ENCODE measurements at regions not wholly inside any gene's neighbourhood (a gene's known extent, or its start where the extent isn't known, plus 50 kb on each side); places are given as distances from the start of the nearest gene placed in this dataset.
"Not testable (repeated sequence)": the region's sequence is repeated elsewhere in the genome, so short reads cannot be mapped to it uniquely, and the experiment has no call there.

DNA sequence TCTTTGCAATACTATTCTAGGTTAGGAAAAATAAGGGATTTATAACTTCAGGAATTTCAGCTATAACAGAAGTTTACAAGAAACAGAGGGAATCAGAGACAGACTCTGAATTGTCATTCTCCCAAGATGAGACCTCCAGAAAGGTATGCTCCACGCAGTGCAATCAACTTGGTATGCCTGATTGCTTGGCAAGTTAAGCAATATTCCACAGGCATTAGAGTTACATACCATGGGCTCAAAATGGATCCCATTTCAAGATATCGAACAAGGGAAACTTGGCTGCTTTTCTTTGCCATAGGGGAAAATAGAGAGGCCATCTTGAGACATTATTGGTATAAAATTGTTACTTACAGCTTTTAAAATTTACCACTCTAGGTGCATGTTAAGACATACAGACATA, 615.6 kb upstream of the SOX9 start:
- TF ChIP-seq POLR2AphosphoS5 (IDR thresholded peaks at IDR 0.05) (no peak), POLR2A (IDR thresholded peaks at IDR 0.05) (no peak)
- TF ChIP-seq, protein P1, sequence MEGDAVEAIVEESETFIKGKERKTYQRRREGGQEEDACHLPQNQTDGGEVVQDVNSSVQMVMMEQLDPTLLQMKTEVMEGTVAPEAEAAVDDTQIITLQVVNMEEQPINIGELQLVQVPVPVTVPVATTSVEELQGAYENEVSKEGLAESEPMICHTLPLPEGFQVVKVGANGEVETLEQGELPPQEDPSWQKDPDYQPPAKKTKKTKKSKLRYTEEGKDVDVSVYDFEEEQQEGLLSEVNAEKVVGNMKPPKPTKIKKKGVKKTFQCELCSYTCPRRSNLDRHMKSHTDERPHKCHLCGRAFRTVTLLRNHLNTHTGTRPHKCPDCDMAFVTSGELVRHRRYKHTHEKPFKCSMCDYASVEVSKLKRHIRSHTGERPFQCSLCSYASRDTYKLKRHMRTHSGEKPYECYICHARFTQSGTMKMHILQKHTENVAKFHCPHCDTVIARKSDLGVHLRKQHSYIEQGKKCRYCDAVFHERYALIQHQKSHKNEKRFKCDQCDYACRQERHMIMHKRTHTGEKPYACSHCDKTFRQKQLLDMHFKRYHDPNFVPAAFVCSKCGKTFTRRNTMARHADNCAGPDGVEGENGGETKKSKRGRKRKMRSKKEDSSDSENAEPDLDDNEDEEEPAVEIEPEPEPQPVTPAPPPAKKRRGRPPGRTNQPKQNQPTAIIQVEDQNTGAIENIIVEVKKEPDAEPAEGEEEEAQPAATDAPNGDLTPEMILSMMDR (IDR thresholded peaks at IDR 0.05), result no peak
- no peak for DNase-seq (ENCODE audit: low spot score)
- Histone ChIP-seq H3K27me3 (replicated peaks; ENCODE audit: insufficient read depth) (no peaks in the 10 kb centered on the region), H3K36me3 (no peaks in the 10 kb centered on the region), H3K27ac (no peak overlapping the region), H3K4me1 (replicated peaks) (no peaks in the 10 kb centered on the region), H3K9me3 (no peaks in the 10 kb centered on the region), H3K4me3 (no peak overlapping the region)
- WGBS, result 81% methylated on average over 2 of the region's 2 CpGs
- intact Hi-C loops (cut with DNase I), result no loop called here

DNA sequence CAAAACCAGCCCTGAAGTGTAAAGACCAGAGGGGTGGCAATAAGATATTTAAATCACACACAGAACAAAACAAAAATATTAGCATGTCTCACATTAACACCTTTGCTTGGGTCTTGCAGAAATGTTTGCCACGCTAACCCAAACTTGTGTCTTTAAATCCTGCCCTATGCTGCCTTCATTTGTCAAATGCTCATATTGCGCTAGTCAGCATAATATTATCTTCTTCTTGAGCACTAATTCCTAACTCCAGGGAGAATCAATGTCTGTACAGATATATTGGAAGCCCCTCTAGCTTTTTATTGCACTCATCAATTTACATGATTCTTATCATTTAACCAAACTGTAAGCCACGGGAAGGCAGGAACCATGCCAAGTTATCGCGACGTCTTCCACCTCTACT, 614.8 kb upstream of the SOX9 start:
- no peaks in the 10 kb centered on the region for H3K27me3 ChIP-seq (replicated peaks; ENCODE audit: insufficient read depth)
- TF ChIP-seq, protein P1 (IDR thresholded peaks at IDR 0.05), result no peak
- no peak for TF ChIP-seq POLR2A (IDR thresholded peaks at IDR 0.05)
- TF ChIP-seq POLR2AphosphoS5 (IDR thresholded peaks at IDR 0.05), result no peak
- 61% methylated on average over 6 of the region's 6 CpGs for WGBS
- no peak overlapping the region for H3K27ac ChIP-seq
- intact Hi-C loops (cut with DNase I), result no loop called here
- no peaks in the 10 kb centered on the region for H3K9me3 ChIP-seq
- no peaks in the 10 kb centered on the region for H3K4me1 ChIP-seq (replicated peaks)
- no peak for DNase-seq (ENCODE audit: low spot score)
- no peaks in the 10 kb centered on the region for H3K36me3 ChIP-seq
- H3K4me3 ChIP-seq, result no peak overlapping the region

DNA sequence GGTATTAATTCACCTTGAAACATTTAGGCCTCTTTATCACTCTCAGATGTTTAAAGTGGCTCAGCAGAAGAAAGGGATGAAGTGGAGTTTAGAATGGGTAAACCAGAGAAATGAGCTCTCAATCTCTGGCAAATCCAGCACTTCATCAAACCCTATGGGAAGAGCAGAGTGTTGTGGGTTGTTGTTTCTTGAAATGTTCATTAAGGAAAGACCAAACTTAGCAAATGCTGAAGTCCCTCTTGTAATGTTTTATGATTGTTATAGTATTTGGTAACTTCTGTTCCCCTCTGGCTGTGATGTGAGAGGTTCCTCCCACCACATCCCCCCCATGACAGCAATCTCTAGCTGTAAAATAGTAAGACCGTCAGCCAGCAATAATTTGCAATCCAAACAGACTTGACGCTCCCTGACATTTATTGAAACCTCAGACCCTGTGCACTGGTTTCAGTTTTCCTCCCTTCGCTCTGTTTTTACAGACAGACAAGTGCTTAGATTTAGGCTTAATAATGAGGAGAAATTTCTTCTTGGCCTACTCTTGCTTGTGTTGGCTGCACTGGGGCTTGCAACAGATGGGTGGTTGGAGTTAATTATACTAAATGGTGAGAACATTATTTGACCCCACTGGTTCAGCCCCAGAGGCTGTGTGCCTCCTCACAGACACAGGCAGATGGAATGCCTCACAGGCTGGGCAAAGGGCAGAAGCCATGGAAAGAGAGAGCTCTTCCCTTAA, 609.4 kb upstream of the SOX9 start:
- WGBS, result 28% methylated on average over 3 of the region's 3 CpGs
- intact Hi-C loops (cut with DNase I), result no loop called here
- Histone ChIP-seq H3K27ac (no peak overlapping the region), H3K36me3 (no peaks in the 10 kb centered on the region), H3K4me3 (no peak overlapping the region), H3K27me3 (replicated peaks; ENCODE audit: insufficient read depth) (no peaks in the 10 kb centered on the region), H3K4me1 (replicated peaks) (no peaks in the 10 kb centered on the region), H3K9me3 (no peaks in the 10 kb centered on the region)
- TF ChIP-seq, protein P1 (IDR thresholded peaks at IDR 0.05), result no peak
- TF ChIP-seq POLR2A (IDR thresholded peaks at IDR 0.05), result no peak
- no peak for TF ChIP-seq POLR2AphosphoS5 (IDR thresholded peaks at IDR 0.05)
- DNase-seq (ENCODE audit: low spot score), result no peak

DNA sequence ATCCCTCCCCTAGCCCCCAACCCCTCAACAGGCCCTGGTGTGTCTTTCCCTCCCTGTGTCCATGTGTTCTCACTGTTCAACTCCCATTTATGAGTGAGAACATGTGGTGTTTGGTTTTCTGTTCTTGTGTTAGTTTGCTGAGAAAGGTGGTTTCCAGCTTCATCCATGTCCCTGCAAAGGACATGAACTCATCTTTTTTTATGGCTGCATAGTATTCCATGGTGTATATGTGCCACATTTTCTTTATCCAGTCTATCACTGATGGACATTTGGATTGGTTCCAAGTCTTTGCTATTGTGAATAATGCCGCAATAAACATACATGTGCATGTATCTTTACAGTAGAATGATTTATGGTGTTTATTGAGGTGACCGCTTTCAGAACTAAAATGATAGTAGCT, 607.1 kb upstream of the SOX9 start:
- H3K4me3 ChIP-seq; H3K27ac ChIP-seq; intact Hi-C loops (cut with DNase I); H3K4me1 ChIP-seq (replicated peaks); H3K9me3 ChIP-seq; H3K27me3 ChIP-seq (replicated peaks; ENCODE audit: insufficient read depth); H3K36me3 ChIP-seq; DNase-seq (ENCODE audit: low spot score): not testable (repeated sequence)
- 96% methylated on average over 2 of the region's 2 CpGs for WGBS

DNA sequence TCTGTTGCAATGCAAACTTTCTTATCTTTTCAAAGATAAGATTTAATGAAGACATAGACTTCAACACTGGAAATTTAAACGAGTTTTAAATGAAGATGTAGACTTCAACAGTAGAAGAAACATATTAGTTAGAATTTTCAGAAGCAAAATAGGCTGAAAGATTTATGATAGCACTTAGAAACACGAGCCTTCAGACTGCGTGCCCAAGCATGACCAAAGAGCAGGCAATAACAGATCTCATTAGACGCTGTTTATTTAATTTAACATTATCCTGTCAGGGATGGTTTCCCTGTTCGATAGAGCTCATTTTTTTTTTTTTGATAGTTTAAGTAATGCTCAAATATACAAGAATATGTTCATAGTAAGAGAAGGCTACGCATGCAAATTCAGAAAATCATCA, 604.7 kb upstream of the SOX9 start:
- intact Hi-C loops (cut with DNase I), result no loop called here
- WGBS, result 21% methylated on average over 6 of the region's 6 CpGs
- DNase-seq (ENCODE audit: low spot score), result no peak
- no peaks in the 10 kb centered on the region for H3K36me3 ChIP-seq
- TF ChIP-seq POLR2A (IDR thresholded peaks at IDR 0.05), result no peak
- TF ChIP-seq POLR2AphosphoS5 (IDR thresholded peaks at IDR 0.05), result no peak
- TF ChIP-seq, protein P1 (IDR thresholded peaks at IDR 0.05), result no peak
- H3K9me3 ChIP-seq, result no peaks in the 10 kb centered on the region
- no peaks in the 10 kb centered on the region for H3K27me3 ChIP-seq (replicated peaks; ENCODE audit: insufficient read depth)
- no peak overlapping the region for H3K27ac ChIP-seq
- no peaks in the 10 kb centered on the region for H3K4me1 ChIP-seq (replicated peaks)
- no peak overlapping the region for H3K4me3 ChIP-seq
